ENCODE measurements at regions not wholly inside any gene's neighbourhood (a gene's known extent, or its start where the extent isn't known, plus 50 kb on each side); places are given as distances from the start of the nearest gene placed in this dataset.
"Not testable (repeated sequence)": the region's sequence is repeated elsewhere in the genome, so short reads cannot be mapped to it uniquely, and the experiment has no call there.

- DNase-seq, result no peak
These were observed 301.8 kb upstream of the PROK2 start for GRCh38 chr3:72086743-72087087.

DNA sequence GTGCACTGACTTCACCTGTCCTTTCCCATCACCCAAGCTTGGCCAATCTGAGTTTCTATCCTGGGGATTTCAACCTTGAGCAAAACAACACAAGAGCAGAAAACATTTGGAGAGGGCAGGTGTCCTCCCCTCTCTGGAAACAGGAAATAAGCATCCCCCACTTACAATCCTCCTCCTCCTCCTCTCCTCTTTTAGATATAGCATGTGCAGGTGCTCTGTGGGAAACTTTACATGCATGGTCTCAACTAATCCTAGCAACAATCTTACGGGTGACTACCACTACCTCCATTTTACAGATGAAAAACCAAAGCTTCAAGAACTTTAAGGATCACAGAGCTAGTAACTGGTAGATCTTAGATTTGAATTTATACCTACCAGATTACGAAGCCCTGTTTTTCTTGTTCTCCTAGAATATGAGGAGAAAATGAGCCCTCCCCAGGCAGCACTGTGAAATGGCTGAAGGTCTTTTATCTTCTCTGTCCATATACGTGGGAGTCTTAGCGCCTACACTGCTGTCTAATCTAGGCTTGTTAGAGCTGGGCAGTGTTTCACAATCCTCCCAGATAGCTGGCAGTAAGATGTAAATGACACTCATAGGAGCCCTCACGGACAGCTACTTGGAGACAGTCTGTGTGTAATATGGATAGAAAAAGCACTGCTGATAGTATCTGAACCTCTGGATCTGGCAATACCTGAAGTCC, 301.2 kb upstream of the PROK2 start:
- no peak for DNase-seq

- DNase-seq, result no peak
These were observed 300.1 kb upstream of the PROK2 start for GRCh38 chr3:72085036-72085435.

DNA sequence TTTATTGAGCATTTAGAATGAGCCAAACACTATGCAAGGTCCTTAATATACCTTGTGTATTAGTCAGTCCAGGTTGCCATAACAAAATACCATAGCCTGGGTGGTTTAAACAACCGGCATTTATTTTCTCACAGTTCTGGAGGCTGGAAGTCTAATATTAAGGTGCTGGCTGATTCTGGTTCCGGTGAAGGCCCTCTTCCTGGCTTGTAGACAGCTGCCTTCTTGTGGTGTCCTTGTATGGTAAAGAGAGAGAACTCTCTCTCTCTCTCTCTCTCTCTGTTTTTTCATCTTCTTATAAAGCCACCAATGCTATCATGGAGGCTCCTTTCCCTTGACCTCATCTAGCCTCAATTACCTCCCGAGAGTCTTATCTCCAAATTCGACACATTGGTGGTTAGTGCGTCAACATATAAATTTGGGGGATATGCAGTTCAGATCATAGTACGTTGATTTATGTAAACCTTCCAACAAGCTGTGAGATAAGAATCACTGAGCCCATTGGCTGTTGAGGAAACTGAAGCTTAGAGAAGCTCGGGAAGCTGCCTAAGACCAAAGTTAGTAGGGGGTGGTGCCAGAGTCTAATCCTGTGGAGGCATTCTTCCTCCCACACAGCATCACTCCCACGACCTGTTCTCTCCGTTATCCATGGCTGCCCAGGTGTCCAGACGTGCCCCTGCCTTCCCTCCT, 298.0 kb upstream of the PROK2 start:
- DNase-seq, result no peak

DNA sequence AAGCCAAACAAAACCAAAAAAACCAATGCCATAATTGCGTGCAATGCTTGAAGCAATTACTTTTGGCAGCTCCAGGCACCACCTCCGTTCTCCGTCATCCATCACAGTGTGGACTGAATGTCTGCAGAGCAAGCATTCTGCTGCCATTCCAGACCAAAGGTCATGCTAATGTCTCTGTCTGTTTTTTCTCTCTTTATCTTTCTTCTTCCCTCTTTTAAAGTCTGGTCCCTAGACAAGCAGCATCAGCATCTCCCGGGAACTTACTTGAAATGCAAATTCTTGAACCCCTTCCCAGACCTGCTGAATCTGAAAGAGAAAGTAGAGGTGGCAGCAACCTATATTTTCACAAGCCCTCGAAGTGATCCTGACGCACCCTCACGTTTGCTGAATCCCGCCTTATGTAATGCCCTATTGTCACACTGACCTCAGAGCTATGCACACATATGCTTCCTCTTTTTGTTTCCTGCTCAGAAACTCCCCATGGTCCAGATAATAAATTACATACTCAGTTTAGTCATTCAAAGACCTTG, 297.3 kb upstream of the PROK2 start:
- no peak for DNase-seq

- no peak for DNase-seq
These were observed 296.7 kb upstream of the PROK2 start for GRCh38 chr3:72081471-72082185.

GRCh38 chr3:72080800-72081199, 295.9 kb upstream of the PROK2 start:
- no peak for DNase-seq

DNA sequence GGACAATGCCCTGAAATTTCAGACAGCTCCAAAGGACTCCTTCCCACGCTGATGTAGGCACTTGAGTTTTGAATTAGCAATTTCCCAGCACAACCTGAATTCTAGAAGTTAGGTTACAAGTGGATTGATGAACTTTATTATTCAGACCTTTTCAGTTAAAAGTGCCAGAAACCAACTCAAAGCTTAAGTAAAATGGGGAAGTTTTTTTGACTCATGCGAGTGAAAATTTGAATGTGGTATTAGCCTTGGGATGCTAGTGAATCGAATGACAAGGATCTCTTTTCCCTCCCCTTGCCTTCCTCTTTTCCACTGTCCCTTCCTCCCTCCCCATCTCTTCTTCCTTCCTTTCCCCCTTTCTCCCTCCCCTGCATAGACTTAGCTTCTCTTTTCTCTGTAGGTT, 295.1 kb upstream of the PROK2 start:
- no peak for DNase-seq

DNA sequence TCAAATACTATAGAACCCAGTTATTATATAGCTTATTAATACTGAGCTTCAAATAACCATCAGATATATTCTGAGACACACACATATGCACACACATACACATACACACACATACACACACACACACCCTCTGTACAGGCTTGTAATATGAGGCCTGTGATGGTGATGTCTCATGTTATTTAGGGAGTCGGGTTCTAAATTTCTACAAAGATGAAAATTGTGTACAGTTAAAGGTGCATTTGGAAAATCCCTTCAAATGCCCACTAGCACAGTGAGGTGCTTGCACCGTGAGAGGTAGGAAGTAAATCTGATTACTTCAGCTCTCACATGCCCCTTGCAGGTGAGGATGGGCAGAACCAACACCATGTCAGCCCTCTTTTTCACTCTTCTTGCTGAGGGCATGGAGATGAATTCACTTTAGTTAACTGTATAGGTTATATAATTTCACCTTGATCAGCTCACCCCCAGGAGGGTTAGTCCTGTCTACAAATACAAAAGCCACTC, 294.5 kb upstream of the PROK2 start:
- DNase-seq, result no peak

GRCh38 chr3:72078676-72079368, 293.9 kb upstream of the PROK2 start:
- DNase-seq, result no peak

DNA sequence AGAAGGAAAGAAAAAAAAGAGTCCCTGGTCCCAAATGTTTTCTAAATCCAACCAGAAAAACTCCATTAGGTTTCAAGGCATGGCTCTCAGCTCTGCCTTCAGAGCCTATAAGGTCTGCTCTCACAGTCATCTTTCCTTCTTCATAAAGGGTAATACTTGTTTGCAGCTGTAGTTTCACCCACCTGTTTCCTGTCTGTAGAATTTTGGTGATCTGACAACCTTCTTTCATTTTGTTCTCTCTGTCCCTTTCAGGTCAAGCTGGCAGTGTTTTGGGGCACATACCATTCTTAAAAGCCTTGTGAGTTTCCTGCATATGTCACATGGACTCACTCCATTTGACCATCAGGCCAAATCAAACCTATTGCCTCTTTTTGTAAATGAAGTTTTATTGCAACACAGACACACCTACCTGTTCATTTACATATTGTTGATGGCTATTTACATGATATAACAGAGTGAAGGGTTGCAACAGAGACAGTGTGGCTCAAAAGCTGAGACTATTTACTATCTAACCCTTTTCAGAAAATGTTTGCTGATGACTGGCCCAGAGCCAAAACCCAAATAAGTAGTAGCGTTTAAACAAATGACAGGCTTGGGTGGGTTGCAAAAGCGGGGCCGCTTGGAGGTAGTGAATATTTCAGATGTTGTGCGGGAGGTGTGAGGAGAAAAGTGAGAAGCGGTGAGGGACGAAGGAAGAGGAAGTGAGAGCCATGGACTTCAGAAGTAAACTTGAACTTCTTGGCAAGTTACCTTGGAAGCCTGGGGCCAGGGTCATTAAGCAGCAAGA, 292.7 kb upstream of the PROK2 start:
- DNase-seq, result no peak

DNA sequence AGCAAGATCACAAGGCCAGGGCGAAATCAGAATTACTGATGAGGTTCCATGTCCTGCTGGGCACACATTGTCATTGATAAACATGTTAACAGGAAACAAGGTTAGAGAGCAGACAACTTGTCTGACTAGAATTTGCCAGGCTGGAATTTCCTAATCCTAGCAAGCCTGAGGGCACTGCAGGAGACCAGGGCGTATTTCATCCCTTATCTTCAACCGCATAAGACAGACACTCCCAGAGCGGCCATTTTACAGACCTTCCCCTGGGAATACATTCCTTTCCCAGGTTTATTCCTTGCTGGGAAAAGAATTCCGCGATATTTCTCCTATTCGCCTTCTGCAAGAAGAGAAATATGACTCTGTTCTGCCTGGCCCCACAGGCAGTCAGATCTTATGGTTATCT, 290.9 kb upstream of the PROK2 start:
- not testable (repeated sequence) for DNase-seq

DNA sequence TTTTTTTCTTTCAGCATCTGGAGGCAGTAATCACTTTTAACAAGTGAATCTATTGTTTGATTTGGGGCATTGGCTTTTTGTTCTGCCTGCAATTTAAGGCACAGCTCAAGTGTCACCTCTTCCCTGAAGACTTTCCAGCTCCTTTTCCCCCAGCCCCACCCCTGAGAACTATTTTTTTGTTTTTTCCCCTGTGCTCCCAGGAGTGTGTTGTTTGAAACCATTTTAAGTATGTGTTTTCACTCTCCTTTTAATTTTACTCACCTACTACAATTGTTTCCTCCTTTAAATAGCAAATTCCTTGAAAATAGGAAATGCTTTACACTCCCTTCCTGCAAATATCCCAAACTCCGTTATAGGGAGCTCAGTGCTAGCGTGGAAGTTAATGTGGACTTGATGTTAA, 286.7 kb upstream of the PROK2 start:
- DNase-seq, result no peak

GRCh38 chr3:72070005-72070404, 285.1 kb upstream of the PROK2 start:
- no peak for DNase-seq

DNA sequence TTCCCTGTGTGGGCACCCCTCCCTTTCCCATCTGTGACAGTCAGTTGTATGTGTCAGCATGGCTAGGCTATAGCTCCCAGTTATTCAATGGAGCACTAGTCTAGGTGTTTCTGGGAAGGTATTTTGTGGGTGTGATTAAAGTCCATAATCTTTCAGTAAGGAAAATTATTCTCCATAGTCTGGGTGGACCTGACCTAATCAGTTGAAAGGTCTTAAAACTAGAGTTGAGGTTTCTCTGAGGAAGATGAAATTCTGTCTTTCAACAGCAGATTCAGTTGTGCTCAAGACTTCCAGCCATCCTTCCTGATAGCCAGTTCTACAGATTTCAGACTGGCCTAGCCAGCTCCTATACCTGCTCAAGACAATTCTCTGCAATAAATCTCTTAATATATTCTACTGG, 284.6 kb upstream of the PROK2 start:
- DNase-seq, result no peak

DNA sequence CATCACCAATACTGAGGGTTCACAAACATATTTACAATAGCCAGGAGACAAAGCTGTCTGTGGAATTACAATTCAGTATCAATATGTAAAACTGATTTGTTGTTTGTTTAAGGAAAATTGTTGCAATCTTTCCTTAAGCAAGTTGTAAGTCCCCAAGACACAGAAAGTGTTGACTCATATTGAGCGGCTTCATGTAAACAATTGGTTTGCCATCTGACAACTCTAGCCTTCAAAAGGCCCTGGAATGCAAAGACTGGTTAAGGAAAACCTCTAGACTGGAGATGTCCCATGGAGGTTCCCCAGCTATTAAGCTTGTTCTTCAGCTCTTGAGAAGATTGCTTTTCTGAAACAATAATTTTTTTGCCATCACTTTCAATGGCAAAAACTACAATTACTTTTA, 283.7 kb upstream of the PROK2 start:
- DNase-seq, result no peak

GRCh38 chr3:72067721-72068120, 282.8 kb upstream of the PROK2 start:
- DNase-seq, result no peak

DNA sequence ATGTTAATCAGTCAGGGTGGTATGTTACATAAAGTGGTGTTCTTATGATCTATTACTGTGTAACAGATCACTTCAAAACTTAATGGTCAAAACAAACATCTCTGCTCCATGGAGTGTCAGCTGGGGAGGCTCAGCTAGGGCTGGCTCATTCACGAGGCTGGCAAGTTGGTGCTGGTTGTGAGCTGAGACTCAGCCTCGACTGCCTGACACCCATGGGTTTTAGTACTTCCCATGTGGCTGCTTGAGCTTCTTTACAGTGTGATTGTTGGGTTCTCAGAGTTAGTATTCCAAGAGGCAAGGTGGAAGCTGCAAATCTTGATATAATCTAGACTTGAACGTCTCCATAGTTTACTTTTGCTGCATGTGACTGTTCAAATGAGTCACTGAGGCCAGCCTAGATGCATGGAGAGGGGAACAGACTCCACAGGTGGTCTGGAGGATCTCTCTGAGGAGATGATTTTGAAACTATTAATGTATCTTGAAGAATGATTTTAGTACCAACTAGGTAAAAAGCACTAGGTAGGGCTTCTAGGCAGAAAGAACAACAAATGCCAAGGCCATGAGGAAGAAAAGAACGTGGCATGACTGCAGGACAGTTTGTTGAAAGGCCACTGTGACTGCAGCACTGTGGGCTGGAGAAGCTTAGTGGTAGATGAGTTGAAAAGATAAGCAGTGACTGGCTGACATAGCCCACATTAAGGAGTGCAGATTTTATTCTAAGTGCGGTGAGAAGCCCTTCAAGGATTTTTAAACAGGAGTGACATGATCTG, 281.1 kb upstream of the PROK2 start:
- no peak for DNase-seq

GRCh38 chr3:72065236-72065635, 280.3 kb upstream of the PROK2 start:
- no peak for DNase-seq

- not testable (repeated sequence) for DNase-seq
These were observed 279.8 kb upstream of the PROK2 start for GRCh38 chr3:72064727-72065126.

DNA sequence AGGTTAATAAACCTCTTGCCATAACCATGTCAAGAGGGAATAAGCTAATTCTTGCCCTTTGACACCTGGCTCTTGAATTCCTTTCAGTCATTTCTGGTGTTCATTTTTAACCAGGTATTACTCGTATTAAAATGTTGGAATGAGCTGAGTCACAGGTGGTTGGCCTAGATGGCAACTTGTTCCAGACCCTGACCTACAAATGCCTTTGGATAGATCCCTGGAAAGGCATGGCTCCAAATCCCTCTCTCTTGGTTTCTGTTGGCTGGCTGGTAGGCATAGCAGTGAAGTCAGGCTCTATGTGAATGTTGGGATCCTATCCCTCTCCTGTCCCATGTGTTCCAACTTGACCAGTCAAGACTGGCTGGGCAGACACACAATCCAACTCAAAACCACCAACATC, 277.1 kb upstream of the PROK2 start:
- no peak for DNase-seq
